Body of pancreas (tissue), 4 donors: ENCODE measurements at regions not wholly inside any gene's neighbourhood (a gene's known extent, or its start where the extent isn't known, plus 50 kb on each side); places are given as distances from the start of the nearest gene placed in this dataset.
A peak's percentile ranks its signal among the peaks of the same experiment; 100 is the strongest.

Experiments
- ATAC-seq: fragments of 150-250 bp; one replicate; pipeline ENCODE4 v1.9.1; 2016
- DNase-seq, 4 donors: peaks; one replicate each; pipeline ENCODE4 v3.0.0-alpha.2; 2019
- H3K27ac ChIP-seq, 4 donors: fragments of 200-600 bp; sonication (generic); 1 replicate in 3 of 4; 2 replicates in 1 of 4; pipeline versions ENCODE4 v1.5.1 to v1.6.1; 2016 to 2019; ENCODE audit warnings: mild to moderate bottlenecking in 1 of 4, mixed read lengths in 1 of 4, moderate library complexity in 1 of 4
- H3K27me3 ChIP-seq, 2 donors: fragments of 200-600 bp; sonication (generic); one replicate each; pipeline ENCODE4 v1.6.0; 2016; ENCODE audit warnings: mild to moderate bottlenecking in 1 of 2
- H3K36me3 ChIP-seq, 2 donors: fragments of 200-600 bp; sonication (generic); replicated peaks in 1 of 2; 2 replicates each; pipeline ENCODE4 v1.5.1; 2016; ENCODE audit warnings: low read depth in 2 of 2; ENCODE audit not compliant: insufficient read depth in 1 of 2
- H3K4me1 ChIP-seq: fragments of 200-600 bp; sonication (generic); one replicate; pipeline ENCODE4 v1.6.0; 2016
- H3K4me3 ChIP-seq, 2 donors: fragments of 200-600 bp; sonication (generic); 1 replicate in 1 of 2; 2 replicates in 1 of 2; pipeline ENCODE4 v1.5.1; 2016 to 2019
- H3K9me3 ChIP-seq, 3 donors: fragments of 200-600 bp; sonication (generic); 1 replicate in 2 of 3; 2 replicates in 1 of 3; pipeline ENCODE4 v1.5.1; 2016
- CTCF ChIP-seq, 7 experiments: fragments of 450-650 bp in 4 of 7; fragments of 200-600 bp in 3 of 7; sonication (generic) in 3 of 7; IDR thresholded peaks; one replicate each; pipeline ENCODE4 v1.5.1; 2016 to 2019; ENCODE audit warnings: antibody characterized with exemption in 7 of 7
- POLR2A ChIP-seq, 3 donors: fragments of 450-650 bp; IDR thresholded peaks; one replicate each; pipeline ENCODE4 v1.6.1; 2016; ENCODE audit warnings: antibody characterized with exemption in 3 of 3, mild to moderate bottlenecking in 2 of 3
- WGBS, 2 donors: methylation state at CpG; one replicate each; pipeline ENCODE4 v1.1.5; 2017; 5-methylcytosine and 5-hydroxymethylcytosine counted together
- intact Hi-C: fragments of 100-400 bp; cut with DNase I; formaldehyde crosslinking; loops from one replicate; pipeline ENCODE4 v1.15.1; 2023

GRCh38 chr5:124951105-124951504, 204.7 kb upstream of the ZNF608 start:
- DNase-seq (no peak), ATAC-seq (no peak)
- Histone ChIP-seq H3K9me3 (no peaks in the 10 kb centered on the region), H3K4me3 (no peak overlapping the region), H3K27ac (no peak overlapping the region), H3K36me3 (no peaks in the 10 kb centered on the region), H3K27me3 (no peaks in the 10 kb centered on the region), H3K4me1 (no peaks in the 10 kb centered on the region)
- intact Hi-C loops = no loop called here
- TF ChIP-seq CTCF (IDR thresholded peaks at IDR 0.05) (no peak), POLR2A (IDR thresholded peaks at IDR 0.05) (no peak)
- WGBS, 2 donors = 97% methylated on average over 3 of the region's 3 CpGs

GRCh38 chr5:124951661-124952060, 205.2 kb upstream of the ZNF608 start:
- TF ChIP-seq CTCF (IDR thresholded peaks at IDR 0.05) (no peak), POLR2A (IDR thresholded peaks at IDR 0.05) (no peak)
- intact Hi-C loops = no loop called here
- H3K4me1 ChIP-seq = no peaks in the 10 kb centered on the region
- no peak overlapping the region for H3K27ac ChIP-seq
- H3K27me3 ChIP-seq = no peaks in the 10 kb centered on the region
- H3K9me3 ChIP-seq = no peaks in the 10 kb centered on the region
- H3K4me3 ChIP-seq = no peak overlapping the region
- no peak for DNase-seq
- WGBS, 2 donors = 88 to 91% methylated on average over 3 of the region's 3 CpGs
- ATAC-seq = no peak
- H3K36me3 ChIP-seq = no peaks in the 10 kb centered on the region

GRCh38 chr5:124952079-124952478, 205.6 kb upstream of the ZNF608 start:
- Histone ChIP-seq H3K27ac (no peak overlapping the region), H3K4me1 (no peaks in the 10 kb centered on the region), H3K4me3 (no peak overlapping the region), H3K36me3 (no peaks in the 10 kb centered on the region), H3K27me3 (no peaks in the 10 kb centered on the region), H3K9me3 (no peaks in the 10 kb centered on the region)
- DNase-seq (peak in 2 of 4 donors; percentile 9 to 30), ATAC-seq (no peak)
- no peak for TF ChIP-seq CTCF (IDR thresholded peaks at IDR 0.05)
- no peak for TF ChIP-seq POLR2A (IDR thresholded peaks at IDR 0.05)
- 81 to 94% methylated on average over 7 of the region's 7 CpGs for WGBS, 2 donors
- intact Hi-C loops = no loop called here

- Histone ChIP-seq H3K9me3 (no peaks in the 10 kb centered on the region), H3K36me3 (no peaks in the 10 kb centered on the region), H3K27me3 (no peaks in the 10 kb centered on the region), H3K4me1 (no peaks in the 10 kb centered on the region), H3K27ac (no peak overlapping the region), H3K4me3 (no peak overlapping the region)
- TF ChIP-seq CTCF (IDR thresholded peaks at IDR 0.05) = no peak
- no peak for TF ChIP-seq POLR2A (IDR thresholded peaks at IDR 0.05)
- ATAC-seq (no peak), DNase-seq (no peak)
- intact Hi-C loops = no loop called here
- WGBS, 2 donors = 90 to 95% methylated on average over 2 of the region's 2 CpGs
Observed at GRCh38 chr5:124952566-124952965, 206.1 kb upstream of the ZNF608 start.

- Histone ChIP-seq H3K27me3 (no peaks in the 10 kb centered on the region), H3K9me3 (no peaks in the 10 kb centered on the region), H3K36me3 (no peaks in the 10 kb centered on the region), H3K27ac (no peak overlapping the region), H3K4me3 (no peak overlapping the region), H3K4me1 (no peaks in the 10 kb centered on the region)
- ATAC-seq = no peak
- 87 to 93% methylated on average over 2 of the region's 2 CpGs for WGBS, 2 donors
- TF ChIP-seq CTCF (IDR thresholded peaks at IDR 0.05) = no peak
- TF ChIP-seq POLR2A (IDR thresholded peaks at IDR 0.05) = no peak
- no peak for DNase-seq
- intact Hi-C loops = no loop called here
Observed at GRCh38 chr5:124954784-124955183, 208.3 kb upstream of the ZNF608 start.
